Astrocyte of the spinal cord (primary cell): ENCODE measurements at regions not wholly inside any gene's neighbourhood (a gene's known extent, or its start where the extent isn't known, plus 50 kb on each side); places are given as distances from the start of the nearest gene placed in this dataset.

Experiments
- DNase-seq: peaks from one replicate; pipeline ENCODE4 v3.0.0; 2011; ENCODE audit warnings: low read depth, low spot score
- H3K4me3 ChIP-seq: 2 replicates; pipeline ENCODE4 v1.5.1; 2011; ENCODE audit warnings: low read depth, mild to moderate bottlenecking, low read length, moderate library complexity
- CTCF ChIP-seq: IDR thresholded peaks from 2 replicates; pipeline ENCODE4 v1.5.1; 2012; ENCODE audit warnings: low read depth, mild to moderate bottlenecking, low read length, inconsistent platforms
- in situ Hi-C: cut with HindIII; loops from 2 replicates; pipeline ENCODE4 v1.10.0; 2017; ENCODE audit warnings: low sequenced_read_pairs

GRCh38 chr22:27284324-27284723 is 517.2 kb downstream of the MN1 start:
- no peak for DNase-seq
- in situ Hi-C loops, result no loop called here
- TF ChIP-seq CTCF, result no peak
- no peak overlapping the region for H3K4me3 ChIP-seq

- in situ Hi-C loops, result no loop called here
- H3K4me3 ChIP-seq, result no peak overlapping the region
- TF ChIP-seq CTCF, result no peak
These were observed 514.8 kb downstream of the MN1 start for GRCh38 chr22:27286711-27287110.

GRCh38 chr22:27292542-27293299 is 508.8 kb downstream of the MN1 start:
- TF ChIP-seq CTCF, result no peak
- no peak overlapping the region for H3K4me3 ChIP-seq
- DNase-seq, result no peak
- in situ Hi-C loops, result no loop called here

More at GRCh38 chr22:27286711-27287110, 514.8 kb downstream of the MN1 start:
- no peak for DNase-seq

GRCh38 chr22:27293721-27294445 is 507.7 kb downstream of the MN1 start:
- no peak for TF ChIP-seq CTCF
- in situ Hi-C loops, result no loop called here
- H3K4me3 ChIP-seq, result no peak overlapping the region
- DNase-seq, result no peak

- in situ Hi-C loops, result no loop called here
- no peak for DNase-seq
- H3K4me3 ChIP-seq, result no peak overlapping the region
- TF ChIP-seq CTCF, result no peak
These were observed 506.5 kb downstream of the MN1 start for GRCh38 chr22:27295040-27295439.

- no peak for TF ChIP-seq CTCF
- in situ Hi-C loops, result no loop called here
These were observed 506.0 kb downstream of the MN1 start for GRCh38 chr22:27295605-27296004.

More at GRCh38 chr22:27295605-27296004, 506.0 kb downstream of the MN1 start:
- H3K4me3 ChIP-seq, result no peak overlapping the region
- DNase-seq, result no peak
